Fibroblast of mammary gland (primary cell): ENCODE measurements at regions not wholly inside any gene's neighbourhood (a gene's known extent, or its start where the extent isn't known, plus 50 kb on each side); places are given as distances from the start of the nearest gene placed in this dataset.

ENCODE experiments used
- DNase-seq: peaks from one replicate; pipeline ENCODE4 v3.0.0-alpha.2; 2010; ENCODE audit warnings: low read depth
- H3K4me3 ChIP-seq: 2 replicates; pipeline ENCODE4 v1.5.1; 2011; ENCODE audit warnings: low read depth, mild to moderate bottlenecking, low read length, moderate library complexity; ENCODE audit not compliant: control insufficient read depth
- TF ChIP-seq, protein P1 (sequence below): conservative IDR thresholded peaks from 2 replicates; pipeline ENCODE4 v1.5.1; 2011; ENCODE audit warnings: low read depth, low read length, inconsistent platforms; ENCODE audit not compliant: control insufficient read depth, insufficient read depth

DNA sequence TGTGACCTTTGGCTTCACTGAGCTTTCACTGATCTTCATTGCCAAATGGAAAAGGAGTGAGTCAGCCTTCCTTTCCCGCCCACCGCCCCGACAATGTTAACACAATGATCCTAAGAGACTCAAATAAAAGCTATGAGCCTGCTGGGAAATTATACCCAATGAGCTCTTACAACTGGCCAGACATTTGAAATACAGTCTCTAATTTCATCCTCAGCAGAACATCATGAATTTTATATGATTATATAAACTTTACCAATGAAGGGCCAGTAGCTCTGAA lies 252.5 kb downstream of the SIPA1L2 start:
- H3K4me3 ChIP-seq = no peak overlapping the region
- TF ChIP-seq, protein P1, sequence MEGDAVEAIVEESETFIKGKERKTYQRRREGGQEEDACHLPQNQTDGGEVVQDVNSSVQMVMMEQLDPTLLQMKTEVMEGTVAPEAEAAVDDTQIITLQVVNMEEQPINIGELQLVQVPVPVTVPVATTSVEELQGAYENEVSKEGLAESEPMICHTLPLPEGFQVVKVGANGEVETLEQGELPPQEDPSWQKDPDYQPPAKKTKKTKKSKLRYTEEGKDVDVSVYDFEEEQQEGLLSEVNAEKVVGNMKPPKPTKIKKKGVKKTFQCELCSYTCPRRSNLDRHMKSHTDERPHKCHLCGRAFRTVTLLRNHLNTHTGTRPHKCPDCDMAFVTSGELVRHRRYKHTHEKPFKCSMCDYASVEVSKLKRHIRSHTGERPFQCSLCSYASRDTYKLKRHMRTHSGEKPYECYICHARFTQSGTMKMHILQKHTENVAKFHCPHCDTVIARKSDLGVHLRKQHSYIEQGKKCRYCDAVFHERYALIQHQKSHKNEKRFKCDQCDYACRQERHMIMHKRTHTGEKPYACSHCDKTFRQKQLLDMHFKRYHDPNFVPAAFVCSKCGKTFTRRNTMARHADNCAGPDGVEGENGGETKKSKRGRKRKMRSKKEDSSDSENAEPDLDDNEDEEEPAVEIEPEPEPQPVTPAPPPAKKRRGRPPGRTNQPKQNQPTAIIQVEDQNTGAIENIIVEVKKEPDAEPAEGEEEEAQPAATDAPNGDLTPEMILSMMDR = no peak
- DNase-seq = peak; percentile 64

DNA sequence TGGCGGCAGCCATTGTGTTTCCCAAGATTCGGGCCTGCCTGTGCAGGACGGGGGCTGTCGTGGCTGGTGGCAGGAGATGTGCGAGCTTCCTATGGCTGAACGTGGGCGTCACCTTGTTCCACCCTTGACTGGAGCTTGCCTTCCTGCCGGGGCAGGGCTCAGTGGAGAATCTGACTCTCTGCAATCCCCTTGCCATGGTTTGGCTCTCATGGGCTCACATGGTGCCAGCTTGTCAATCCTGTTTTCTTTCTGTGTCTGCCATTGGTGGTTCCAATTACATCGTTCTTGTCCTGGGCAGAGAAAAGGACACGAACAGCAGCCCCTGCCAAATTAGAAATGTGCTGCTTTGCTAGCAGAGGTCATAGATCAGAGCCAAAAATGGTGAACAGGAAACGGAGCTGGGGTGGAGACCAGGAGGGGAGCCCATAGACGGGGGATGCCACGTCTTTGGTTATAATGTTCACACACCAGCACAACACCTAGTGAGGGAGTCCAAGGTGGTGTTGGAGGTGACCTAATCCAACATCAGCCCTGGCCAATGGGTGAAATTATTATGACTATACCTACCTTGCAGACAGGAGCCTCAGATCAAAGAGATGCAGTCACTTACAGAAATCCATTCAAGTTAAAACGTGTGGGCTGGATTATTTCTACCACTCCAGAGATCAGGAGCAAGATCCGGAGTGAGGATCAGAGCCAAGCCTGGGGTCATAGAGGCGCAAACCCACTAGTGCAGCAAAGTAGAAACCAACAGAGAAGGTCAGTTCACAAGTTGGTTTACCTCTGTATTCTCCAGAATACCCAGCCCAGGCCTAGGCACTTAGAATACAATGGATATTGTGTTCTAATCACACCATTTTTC lies 253.1 kb downstream of the SIPA1L2 start:
- DNase-seq = no peak
- H3K4me3 ChIP-seq = no peak overlapping the region
- TF ChIP-seq, protein P1 = no peak

DNA sequence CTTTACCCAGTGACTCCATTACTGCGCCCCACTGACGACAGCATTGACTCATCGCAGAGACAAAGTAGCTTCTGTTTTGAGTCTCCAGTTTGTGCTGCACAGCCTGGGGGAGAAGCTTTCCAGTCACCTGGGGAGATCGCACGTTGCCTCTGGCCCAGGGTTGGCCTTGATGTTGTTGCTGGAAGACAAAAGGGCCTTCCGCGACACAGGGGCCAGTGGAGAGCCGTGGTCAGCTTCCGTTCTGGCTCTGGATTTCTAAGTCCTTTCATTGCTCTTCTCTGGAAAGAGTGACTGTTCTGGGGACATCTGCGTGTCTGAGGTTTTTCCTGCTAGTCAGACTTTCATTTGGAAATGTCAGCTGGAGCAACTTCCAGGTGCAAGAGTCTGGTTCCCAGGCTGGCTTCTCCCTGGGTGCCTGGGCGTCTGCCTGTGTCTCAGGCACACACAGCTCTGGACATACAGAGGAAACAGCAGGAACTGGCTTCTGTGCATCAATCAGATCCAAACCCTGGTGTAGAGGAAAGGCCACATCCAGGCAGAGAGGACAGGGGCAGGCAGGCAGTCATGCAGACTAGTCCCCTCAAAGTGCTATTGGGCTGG lies 257.0 kb downstream of the SIPA1L2 start:
- no peak for DNase-seq
- no peak overlapping the region for H3K4me3 ChIP-seq
- TF ChIP-seq, protein P1 = no peak

DNA sequence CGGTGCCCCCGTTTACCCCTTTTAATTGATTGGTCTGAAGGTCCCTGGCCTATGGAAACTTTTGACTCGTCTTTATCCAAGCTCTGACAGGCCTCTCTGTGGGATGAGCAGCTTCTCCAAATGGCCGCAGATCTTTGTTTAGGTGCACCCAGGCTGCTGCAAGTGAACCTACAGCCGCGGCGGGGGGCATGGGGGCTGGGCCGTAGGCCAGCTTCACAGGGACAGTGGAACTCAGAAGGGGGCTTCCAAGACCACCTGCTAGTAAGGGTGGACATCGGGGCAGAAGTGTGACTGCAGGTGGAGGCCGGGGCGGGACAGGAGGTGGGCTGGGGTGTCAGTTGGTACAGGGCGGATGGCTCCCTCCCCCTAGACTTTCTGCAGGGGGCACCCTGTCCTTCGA lies 257.5 kb downstream of the SIPA1L2 start:
- no peak for DNase-seq
- no peak overlapping the region for H3K4me3 ChIP-seq
- TF ChIP-seq, protein P1 = no peak

DNA sequence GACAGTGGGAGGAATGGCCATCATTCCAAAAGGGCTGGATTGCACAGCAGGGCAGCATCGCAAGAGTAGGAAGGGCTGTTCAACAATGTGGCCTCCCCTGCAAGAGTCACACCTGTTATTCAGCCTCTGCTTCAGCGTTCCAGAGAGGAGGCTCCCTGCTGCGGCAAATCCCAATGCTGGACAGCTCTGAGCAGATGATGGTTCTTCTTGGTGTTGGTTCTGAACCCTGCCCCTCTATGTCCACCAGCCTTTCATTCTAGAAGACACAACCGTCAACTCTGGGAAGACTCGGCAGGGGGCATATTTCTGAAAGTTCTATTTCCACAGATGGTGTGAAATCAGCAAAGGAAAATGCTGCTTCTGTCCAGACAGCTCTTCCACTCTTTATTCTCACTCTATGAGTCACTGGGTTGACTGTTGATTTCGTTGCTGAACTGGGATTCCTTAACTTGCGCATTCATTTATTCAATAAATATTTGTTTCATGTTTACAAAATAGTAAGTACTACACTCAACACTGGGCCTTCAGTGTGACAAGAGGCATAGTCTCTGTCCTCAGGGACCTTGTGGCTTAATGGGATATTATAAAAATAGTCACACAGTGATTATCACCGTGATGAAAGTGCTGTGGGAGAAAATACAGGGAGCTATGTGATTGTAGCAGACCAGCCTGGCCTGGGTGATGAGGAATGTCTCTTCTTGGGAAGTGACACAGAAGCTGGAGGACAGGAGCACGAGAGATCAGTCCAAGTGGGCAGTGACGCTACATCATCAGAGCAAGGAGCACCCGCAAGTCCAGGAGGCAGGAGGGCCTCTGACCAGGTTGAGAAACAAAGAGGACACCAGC lies 260.3 kb downstream of the SIPA1L2 start:
- TF ChIP-seq, protein P1 = no peak
- DNase-seq = no peak
- no peak overlapping the region for H3K4me3 ChIP-seq

DNA sequence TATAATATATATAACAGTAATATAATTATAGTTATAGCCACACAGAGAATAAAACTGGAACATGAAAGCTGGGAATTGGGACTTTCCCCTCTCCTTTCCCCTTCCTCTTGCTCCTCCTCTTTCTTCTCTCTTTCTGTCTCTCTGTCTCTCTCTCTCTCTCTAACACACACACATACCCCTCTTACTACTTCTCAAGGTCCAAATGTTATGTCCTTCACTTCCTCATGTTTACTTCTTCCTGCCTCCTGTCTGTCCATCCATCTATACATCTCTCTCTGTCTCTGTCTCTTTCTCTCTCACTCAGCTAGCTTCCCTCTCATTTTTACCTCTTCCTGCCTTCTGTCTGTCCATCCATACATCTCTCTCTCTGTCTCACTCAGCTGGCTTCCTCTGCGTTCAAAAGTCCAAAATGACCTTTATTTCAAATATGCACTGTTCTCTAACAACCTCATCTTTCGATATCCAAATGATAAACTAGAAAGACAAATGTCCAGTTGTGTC lies 261.1 kb downstream of the SIPA1L2 start:
- TF ChIP-seq, protein P1 = no peak

More for the DNA sequence above, 261.1 kb downstream of the SIPA1L2 start:
- no peak for DNase-seq
- H3K4me3 ChIP-seq = no peak overlapping the region
